ENCODE measurements at regions not wholly inside any gene's neighbourhood (a gene's known extent, or its start where the extent isn't known, plus 50 kb on each side); places are given as distances from the start of the nearest gene placed in this dataset.

DNA sequence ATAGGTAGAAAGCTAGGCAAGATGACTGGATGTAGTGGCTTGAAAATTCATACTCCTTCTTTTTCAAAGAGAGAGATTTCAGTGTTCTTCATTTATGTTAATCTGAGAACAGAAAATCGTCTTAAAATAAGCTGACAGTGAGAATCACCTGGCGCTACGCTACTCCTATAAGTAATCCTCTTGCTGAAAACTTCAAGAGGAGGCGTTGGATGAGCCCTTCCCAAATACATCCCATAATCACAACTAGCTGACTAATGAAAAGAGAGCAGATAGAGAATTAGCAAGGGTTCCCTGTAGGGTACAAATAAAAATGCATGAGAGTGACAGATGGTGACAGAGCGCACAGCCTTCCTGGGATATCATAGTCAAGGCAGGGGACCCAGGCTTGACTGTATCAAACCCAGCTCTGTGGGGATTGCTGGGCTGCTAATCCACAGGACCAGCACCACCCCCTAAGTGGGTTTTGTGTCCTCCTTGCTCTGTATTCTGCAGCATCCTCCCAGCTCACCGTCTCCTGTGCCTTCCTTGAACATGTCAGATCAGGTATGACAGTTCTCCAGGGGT lies 280.2 kb downstream of the SP3 start:
- DNase-seq = no peak
- intact Hi-C loops (cut with DNase I) = no loop called here
- TF ChIP-seq, protein P1, sequence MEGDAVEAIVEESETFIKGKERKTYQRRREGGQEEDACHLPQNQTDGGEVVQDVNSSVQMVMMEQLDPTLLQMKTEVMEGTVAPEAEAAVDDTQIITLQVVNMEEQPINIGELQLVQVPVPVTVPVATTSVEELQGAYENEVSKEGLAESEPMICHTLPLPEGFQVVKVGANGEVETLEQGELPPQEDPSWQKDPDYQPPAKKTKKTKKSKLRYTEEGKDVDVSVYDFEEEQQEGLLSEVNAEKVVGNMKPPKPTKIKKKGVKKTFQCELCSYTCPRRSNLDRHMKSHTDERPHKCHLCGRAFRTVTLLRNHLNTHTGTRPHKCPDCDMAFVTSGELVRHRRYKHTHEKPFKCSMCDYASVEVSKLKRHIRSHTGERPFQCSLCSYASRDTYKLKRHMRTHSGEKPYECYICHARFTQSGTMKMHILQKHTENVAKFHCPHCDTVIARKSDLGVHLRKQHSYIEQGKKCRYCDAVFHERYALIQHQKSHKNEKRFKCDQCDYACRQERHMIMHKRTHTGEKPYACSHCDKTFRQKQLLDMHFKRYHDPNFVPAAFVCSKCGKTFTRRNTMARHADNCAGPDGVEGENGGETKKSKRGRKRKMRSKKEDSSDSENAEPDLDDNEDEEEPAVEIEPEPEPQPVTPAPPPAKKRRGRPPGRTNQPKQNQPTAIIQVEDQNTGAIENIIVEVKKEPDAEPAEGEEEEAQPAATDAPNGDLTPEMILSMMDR (IDR thresholded peaks at IDR 0.05) = no peak
- TF ChIP-seq POLR2A (IDR thresholded peaks at IDR 0.05) = no peak
- TF ChIP-seq EP300 (IDR thresholded peaks at IDR 0.05) = no peak
- Histone ChIP-seq H3K9me3 (no peaks in the 10 kb centered on the region), H3K27ac (no peak overlapping the region), H3K36me3 (no peaks in the 10 kb centered on the region), H3K4me3 (no peak overlapping the region), H3K4me1 (ENCODE audit: insufficient read depth) (no peaks in the 10 kb centered on the region), H3K27me3 (no peaks in the 10 kb centered on the region)
- 84 to 96% (median 88%) methylated on average over 6 of the region's 6 CpGs for WGBS, 3 donors

- no peak for TF ChIP-seq POLR2A (IDR thresholded peaks at IDR 0.05)
- no peak for TF ChIP-seq EP300 (IDR thresholded peaks at IDR 0.05)
- TF ChIP-seq, protein P1 (IDR thresholded peaks at IDR 0.05) = no peak
- no peak for DNase-seq
- no peaks in the 10 kb centered on the region for H3K4me1 ChIP-seq (ENCODE audit: insufficient read depth)
- no peaks in the 10 kb centered on the region for H3K9me3 ChIP-seq
- H3K27ac ChIP-seq = no peak overlapping the region
- no peak overlapping the region for H3K4me3 ChIP-seq
- H3K36me3 ChIP-seq = no peaks in the 10 kb centered on the region
- no peaks in the 10 kb centered on the region for H3K27me3 ChIP-seq
- intact Hi-C loops (cut with DNase I) = no loop called here
These were observed 274.8 kb downstream of the SP3 start for GRCh38 chr2:173690349-173690748.

- Histone ChIP-seq H3K4me3 (no peak overlapping the region), H3K36me3 (no peaks in the 10 kb centered on the region), H3K27me3 (no peaks in the 10 kb centered on the region), H3K4me1 (ENCODE audit: insufficient read depth) (no peaks in the 10 kb centered on the region), H3K9me3 (no peaks in the 10 kb centered on the region), H3K27ac (no peak overlapping the region)
- WGBS, 3 donors = 67 to 72% (median 71%) methylated on average over 5 of the region's 5 CpGs
- intact Hi-C loops (cut with DNase I) = no loop called here
- TF ChIP-seq POLR2A (IDR thresholded peaks at IDR 0.05) (no peak), EP300 (IDR thresholded peaks at IDR 0.05) (no peak)
- TF ChIP-seq, protein P1 (IDR thresholded peaks at IDR 0.05) = no peak
- no peak for DNase-seq
These were observed 273.1 kb downstream of the SP3 start for GRCh38 chr2:173692068-173692467.

GRCh38 chr2:173693044-173693589 lies 272.1 kb downstream of the SP3 start:
- intact Hi-C loops (cut with DNase I) = no loop called here
- WGBS, 3 donors = 89 to 92% (median 91%) methylated on average over 5 of the region's 5 CpGs
- no peaks in the 10 kb centered on the region for H3K9me3 ChIP-seq
- TF ChIP-seq, protein P1 (IDR thresholded peaks at IDR 0.05) = no peak
- no peak for TF ChIP-seq POLR2A (IDR thresholded peaks at IDR 0.05)
- TF ChIP-seq EP300 (IDR thresholded peaks at IDR 0.05) = no peak
- H3K27ac ChIP-seq = no peak overlapping the region
- no peak for DNase-seq
- H3K36me3 ChIP-seq = no peaks in the 10 kb centered on the region
- no peak overlapping the region for H3K4me3 ChIP-seq
- H3K27me3 ChIP-seq = no peaks in the 10 kb centered on the region
- no peaks in the 10 kb centered on the region for H3K4me1 ChIP-seq (ENCODE audit: insufficient read depth)

Data from ovary (tissue), 7 donors.